ENCODE measurements at regions not wholly inside any gene's neighbourhood (a gene's known extent, or its start where the extent isn't known, plus 50 kb on each side); places are given as distances from the start of the nearest gene placed in this dataset.

DNA sequence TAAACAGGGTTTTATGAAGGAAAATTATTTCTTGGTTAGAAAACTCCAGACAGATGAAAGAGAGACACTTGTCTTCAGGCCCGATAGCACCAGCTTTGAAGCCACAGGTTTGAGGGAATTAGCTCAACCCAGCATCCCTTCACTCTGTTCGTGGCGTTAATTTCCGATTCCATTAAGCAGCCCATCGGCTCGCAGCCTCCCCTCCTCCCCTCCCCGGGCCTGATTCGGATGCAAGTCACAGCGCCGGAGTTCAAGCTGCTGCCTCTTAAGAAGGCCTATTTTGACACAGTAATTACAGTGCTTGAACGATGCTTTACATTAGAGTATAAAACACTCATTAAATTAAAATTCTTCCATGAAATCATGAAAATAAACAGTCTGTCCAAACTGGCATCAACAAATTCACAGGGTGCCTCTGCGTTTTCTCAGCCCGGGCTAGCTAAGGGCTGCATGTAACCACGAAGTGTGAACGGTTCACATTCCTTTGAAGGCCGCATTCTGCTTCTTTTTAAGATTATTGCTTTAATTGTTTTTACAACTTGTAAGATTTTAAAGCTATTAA lies 145.8 kb downstream of the DICER1 start:
- TF ChIP-seq, protein P1, sequence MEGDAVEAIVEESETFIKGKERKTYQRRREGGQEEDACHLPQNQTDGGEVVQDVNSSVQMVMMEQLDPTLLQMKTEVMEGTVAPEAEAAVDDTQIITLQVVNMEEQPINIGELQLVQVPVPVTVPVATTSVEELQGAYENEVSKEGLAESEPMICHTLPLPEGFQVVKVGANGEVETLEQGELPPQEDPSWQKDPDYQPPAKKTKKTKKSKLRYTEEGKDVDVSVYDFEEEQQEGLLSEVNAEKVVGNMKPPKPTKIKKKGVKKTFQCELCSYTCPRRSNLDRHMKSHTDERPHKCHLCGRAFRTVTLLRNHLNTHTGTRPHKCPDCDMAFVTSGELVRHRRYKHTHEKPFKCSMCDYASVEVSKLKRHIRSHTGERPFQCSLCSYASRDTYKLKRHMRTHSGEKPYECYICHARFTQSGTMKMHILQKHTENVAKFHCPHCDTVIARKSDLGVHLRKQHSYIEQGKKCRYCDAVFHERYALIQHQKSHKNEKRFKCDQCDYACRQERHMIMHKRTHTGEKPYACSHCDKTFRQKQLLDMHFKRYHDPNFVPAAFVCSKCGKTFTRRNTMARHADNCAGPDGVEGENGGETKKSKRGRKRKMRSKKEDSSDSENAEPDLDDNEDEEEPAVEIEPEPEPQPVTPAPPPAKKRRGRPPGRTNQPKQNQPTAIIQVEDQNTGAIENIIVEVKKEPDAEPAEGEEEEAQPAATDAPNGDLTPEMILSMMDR (IDR thresholded peaks at IDR 0.05 in 4 of 5, conservative IDR thresholded peaks at IDR 0.05 in 1 of 5) = no peak
- no peak for TF ChIP-seq POLR2A (IDR thresholded peaks at IDR 0.05)

All from gastrocnemius medialis (tissue), 4 donors.